ENCODE measurements at regions not wholly inside any gene's neighbourhood (a gene's known extent, or its start where the extent isn't known, plus 50 kb on each side); places are given as distances from the start of the nearest gene placed in this dataset.

DNA sequence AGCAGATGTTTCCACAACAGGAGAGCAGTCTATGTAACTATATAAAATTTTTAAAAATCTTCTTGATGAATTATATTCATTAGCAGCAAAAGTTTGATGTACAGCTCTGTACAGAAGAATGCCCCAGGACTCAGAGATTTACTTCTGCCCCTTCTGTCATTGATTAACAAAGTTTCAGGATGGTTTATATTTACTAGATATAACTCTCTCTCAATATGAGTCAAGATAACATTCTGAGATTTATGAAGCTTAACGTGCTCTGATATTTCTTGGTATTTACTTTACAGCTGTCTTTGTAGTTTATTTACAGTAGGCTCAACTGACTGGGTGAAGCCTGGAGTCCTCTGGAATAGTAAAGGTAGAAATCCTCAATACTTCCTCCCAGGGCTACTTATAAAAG, 93.6 kb upstream of the HNMT start:
- Histone ChIP-seq H3K27me3 (ENCODE audit: insufficient read depth, low read depth) (no peaks in the 10 kb centered on the region), H3K4me3 (no peak overlapping the region), H3K4me2 (no peak overlapping the region), H3K36me3 (ENCODE audit: low read depth) (no peaks in the 10 kb centered on the region), H3K4me1 (replicated peaks; ENCODE audit: insufficient read depth) (0 out of 2 replicates have a peak, but pooled peaks cover 4% of the 10 kb centered on the region), H3F3A (ENCODE audit: insufficient read depth, low read depth) (no peaks in the 10 kb centered on the region), H4K20me1 (ENCODE audit: insufficient read depth) (no peaks in the 10 kb centered on the region), H2AFZ (no peak overlapping the region), H3K9me3 (ENCODE audit: insufficient read depth, low read depth) (no peaks in the 10 kb centered on the region), H3K79me2 (ENCODE audit: low read depth) (no peaks in the 10 kb centered on the region), H3K27ac (no peak overlapping the region), H3K9me2 (ENCODE audit: insufficient read depth) (no peaks in the 10 kb centered on the region; the same call in 1 of the 2 replicates)
- CTCF ChIA-PET, result no interaction called here
- intact Hi-C loops (cut with micrococcal nuclease; ENCODE audit: unreplicated experiment), result no loop called here
- no peak for TF ChIP-seq EZH2 (IDR thresholded peaks at IDR 0.05; ENCODE audit: low read depth)
- TF ChIP-seq CTCF (conservative IDR thresholded peaks at IDR 0.05), result no peak
- DNase-seq, result no peak
- POLR2A ChIA-PET (ENCODE audit: unreplicated experiment), result no interaction called here
- no TSS peak for BruUV-seq (replicated peaks)

DNA sequence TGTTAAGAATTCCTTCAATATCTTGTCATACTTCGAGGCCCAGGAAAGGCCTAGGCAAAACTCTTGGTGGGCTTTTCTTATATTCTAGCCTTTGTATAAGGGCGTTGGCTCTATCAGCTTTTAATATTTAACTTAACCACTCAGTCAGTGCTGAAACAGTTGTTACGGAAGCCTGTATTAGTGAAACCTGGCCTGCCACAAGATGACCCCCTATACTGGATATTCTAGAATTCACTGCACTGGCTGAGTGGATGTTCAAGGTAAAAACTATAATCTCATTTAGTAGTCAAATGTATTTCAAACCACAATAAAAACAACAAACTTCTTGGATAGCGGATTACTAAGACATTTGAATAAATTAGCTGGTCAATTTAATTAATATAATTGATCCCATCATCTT, 91.7 kb upstream of the HNMT start:
- Histone ChIP-seq H3K79me2 (ENCODE audit: low read depth) (no peaks in the 10 kb centered on the region), H3K4me3 (no peak overlapping the region), H3K9me3 (ENCODE audit: insufficient read depth, low read depth) (no peaks in the 10 kb centered on the region), H3K4me1 (replicated peaks; ENCODE audit: insufficient read depth) (0 out of 2 replicates have a peak, but pooled peaks cover 4% of the 10 kb centered on the region), H3F3A (ENCODE audit: insufficient read depth, low read depth) (no peaks in the 10 kb centered on the region), H3K36me3 (ENCODE audit: low read depth) (no peaks in the 10 kb centered on the region), H3K9me2 (ENCODE audit: insufficient read depth) (no peaks in the 10 kb centered on the region; the same call in 1 of the 2 replicates), H4K20me1 (ENCODE audit: insufficient read depth) (no peaks in the 10 kb centered on the region), H3K27me3 (ENCODE audit: insufficient read depth, low read depth) (no peaks in the 10 kb centered on the region), H3K4me2 (no peak overlapping the region), H3K27ac (no peak overlapping the region), H2AFZ (no peak overlapping the region)
- intact Hi-C loops (cut with micrococcal nuclease; ENCODE audit: unreplicated experiment), result no loop called here
- TF ChIP-seq CTCF (conservative IDR thresholded peaks at IDR 0.05) (no peak), EZH2 (IDR thresholded peaks at IDR 0.05; ENCODE audit: low read depth) (no peak)
- ChIA-PET CTCF (no interaction called here), POLR2A (ENCODE audit: unreplicated experiment) (no interaction called here)
- BruUV-seq (replicated peaks), result no TSS peak
- DNase-seq, result no peak

- Histone ChIP-seq H3K27me3 (ENCODE audit: insufficient read depth, low read depth) (no peaks in the 10 kb centered on the region), H3K4me2 (no peak overlapping the region), H3K79me2 (ENCODE audit: low read depth) (no peaks in the 10 kb centered on the region), H4K20me1 (ENCODE audit: insufficient read depth) (no peaks in the 10 kb centered on the region), H3K4me1 (replicated peaks; ENCODE audit: insufficient read depth) (0 out of 2 replicates have a peak, but pooled peaks cover 4% of the 10 kb centered on the region), H2AFZ (no peak overlapping the region), H3K9me2 (ENCODE audit: insufficient read depth) (no peaks in the 10 kb centered on the region; the same call in 1 of the 2 replicates), H3F3A (ENCODE audit: insufficient read depth, low read depth) (no peaks in the 10 kb centered on the region), H3K4me3 (no peak overlapping the region), H3K36me3 (ENCODE audit: low read depth) (no peaks in the 10 kb centered on the region), H3K9me3 (ENCODE audit: insufficient read depth, low read depth) (no peaks in the 10 kb centered on the region), H3K27ac (no peak overlapping the region)
- TF ChIP-seq CTCF (conservative IDR thresholded peaks at IDR 0.05), result no peak
- intact Hi-C loops (cut with micrococcal nuclease; ENCODE audit: unreplicated experiment), result no loop called here
- POLR2A ChIA-PET (ENCODE audit: unreplicated experiment), result no interaction called here
- no peak for DNase-seq
- no TSS peak for BruUV-seq (replicated peaks)
- CTCF ChIA-PET, result no interaction called here
Measured at GRCh38 chr2:137873536-137874244, 90.6 kb upstream of the HNMT start.
